GM23338 (cell line): ENCODE measurements at regions not wholly inside any gene's neighbourhood (a gene's known extent, or its start where the extent isn't known, plus 50 kb on each side); places are given as distances from the start of the nearest gene placed in this dataset.

Experiments
- ATAC-seq: fragments of 200-7000 bp; cut with Tn5 transposase; 3 replicates; pipeline ENCODE4 v1.9.1; 2020
- DNase-seq: peaks from one replicate; pipeline ENCODE4 v3.0.0-alpha.2; 2015; ENCODE audit warnings: low spot score
- H2AFZ ChIP-seq: fragments of 200-600 bp; sonication (generic); 2 replicates; pipeline ENCODE4 v1.8.0; 2016; ENCODE audit warnings: antibody characterized with exemption, mild to moderate bottlenecking, moderate library complexity
- H3F3A ChIP-seq: fragments of 200-600 bp; sonication (generic); replicated peaks from 2 replicates; pipeline ENCODE4 v1.8.0; 2017; ENCODE audit warnings: antibody characterized with exemption, mixed run types, low read depth
- H3K27ac ChIP-seq: fragments of 200-600 bp; sonication (generic); 2 replicates; pipeline ENCODE4 v1.6.1; 2016; ENCODE audit warnings: low read depth
- H3K27me3 ChIP-seq: fragments of 200-600 bp; sonication (generic); 2 replicates; pipeline ENCODE4 v1.8.0; 2016; ENCODE audit warnings: mild to moderate bottlenecking, mixed run types, moderate library complexity; ENCODE audit not compliant: insufficient read depth
- H3K36me3 ChIP-seq: fragments of 200-600 bp; sonication (generic); 2 replicates; pipeline ENCODE4 v1.8.0; 2016; ENCODE audit warnings: mild to moderate bottlenecking; ENCODE audit not compliant: insufficient read depth
- H3K4me1 ChIP-seq: fragments of 200-600 bp; sonication (generic); 2 replicates; pipeline ENCODE4 v1.8.0; 2016; ENCODE audit warnings: mild to moderate bottlenecking, moderate library complexity; ENCODE audit not compliant: insufficient read depth
- H3K4me2 ChIP-seq: fragments of 200-600 bp; sonication (generic); 2 replicates; pipeline ENCODE4 v1.7.1; 2017; ENCODE audit warnings: mixed run types
- H3K4me3 ChIP-seq: fragments of 200-600 bp; sonication (generic); 2 replicates; pipeline ENCODE4 v1.6.1; 2016; ENCODE audit warnings: mixed run types
- H3K79me2 ChIP-seq: fragments of 200-600 bp; sonication (generic); replicated peaks from 2 replicates; pipeline ENCODE4 v1.8.0; 2017; ENCODE audit warnings: mild to moderate bottlenecking; ENCODE audit not compliant: insufficient read depth
- H3K9me2 ChIP-seq: fragments of 200-600 bp; sonication (generic); 2 replicates; pipeline ENCODE4 v1.8.0; 2017; ENCODE audit not compliant: insufficient read depth
- H4K20me1 ChIP-seq: fragments of 200-600 bp; sonication (generic); replicated peaks from 2 replicates; pipeline ENCODE4 v1.8.0; 2017; ENCODE audit warnings: mild to moderate bottlenecking; ENCODE audit not compliant: insufficient read depth
- H3K27ac Mint-ChIP-seq: 2 replicates; pipeline ENCODE4 v1.8.0; 2020; ENCODE audit warnings: inconsistent platforms, mild to moderate bottlenecking, moderate library complexity, mixed read lengths
- H3K27me3 Mint-ChIP-seq: 3 replicates; pipeline ENCODE4 v1.8.0; 2022; ENCODE audit warnings: low read depth, mild to moderate bottlenecking, moderate library complexity, mixed read lengths, inconsistent platforms; ENCODE audit not compliant: insufficient read depth, poor library complexity
- H3K36me3 Mint-ChIP-seq: 3 replicates; pipeline ENCODE4 v1.8.0; 2021; ENCODE audit warnings: low read depth, mild to moderate bottlenecking, inconsistent platforms, moderate library complexity, mixed read lengths
- H3K4me1 Mint-ChIP-seq: 3 replicates; pipeline ENCODE4 v1.8.0; 2020; ENCODE audit warnings: mild to moderate bottlenecking, inconsistent platforms, mixed read lengths
- H3K4me3 Mint-ChIP-seq: 3 replicates; pipeline ENCODE4 v1.8.0; 2021; ENCODE audit warnings: moderate library complexity, mild to moderate bottlenecking, inconsistent platforms, mixed read lengths
- H3K9me3 Mint-ChIP-seq: 3 replicates; pipeline ENCODE4 v1.8.0; 2020; ENCODE audit warnings: moderate library complexity, mild to moderate bottlenecking, inconsistent platforms, mixed read lengths
- EZH2 ChIP-seq: fragments of 200-600 bp; sonication (generic); IDR thresholded peaks from one replicate; pipeline ENCODE4 v1.8.0; 2017; ENCODE audit warnings: antibody characterized with exemption, mild to moderate bottlenecking, low read depth; ENCODE audit not compliant: unreplicated experiment
- EZH2phosphoT487 ChIP-seq: fragments of 200-600 bp; sonication (generic); IDR thresholded peaks from one replicate; pipeline ENCODE4 v1.8.1; 2018; ENCODE audit warnings: antibody characterized with exemption; ENCODE audit not compliant: unreplicated experiment
- JUNB ChIP-seq: IDR thresholded peaks from one replicate; pipeline ENCODE4 v1.6.1; 2016; ENCODE audit warnings: antibody characterized with exemption; ENCODE audit not compliant: unreplicated experiment
- NANOG ChIP-seq: IDR thresholded peaks from 2 replicates; pipeline ENCODE4 v1.6.1; 2016; ENCODE audit warnings: antibody characterized with exemption, borderline replicate concordance
- POLR2AphosphoS5 ChIP-seq: IDR thresholded peaks from 2 replicates; pipeline ENCODE4 v1.6.1; 2016; ENCODE audit warnings: antibody characterized with exemption, low read depth
- ZNF331 ChIP-seq: fragments of 250-450 bp; sonication (Bioruptor Pico); IDR thresholded peaks from 2 replicates; pipeline ENCODE4 v1.5.0; 2020; ENCODE audit warnings: low read depth, mild to moderate bottlenecking, moderate library complexity
- TF ChIP-seq, protein P1 (sequence below), 2 experiments: fragments of 200-600 bp in 1 of 2; sonication (generic) in 1 of 2; conservative IDR thresholded peaks; 2 replicates each; pipeline versions ENCODE4 v1.5.1 to v1.6.1; 2016 to 2017; ENCODE audit warnings: antibody characterized with exemption in 2 of 2, low read depth in 2 of 2, mild to moderate bottlenecking in 2 of 2, moderate library complexity in 1 of 2
- TF ChIP-seq, protein P2 (sequence below): IDR thresholded peaks from 2 replicates; pipeline ENCODE4 v1.6.1; 2016; ENCODE audit warnings: antibody characterized with exemption
- TF ChIP-seq, protein P3 (sequence below): fragments of 250-450 bp; sonication (Bioruptor Pico); IDR thresholded peaks from 2 replicates; pipeline ENCODE4 v1.5.0; 2020; ENCODE audit warnings: mild to moderate bottlenecking, moderate library complexity

DNA sequence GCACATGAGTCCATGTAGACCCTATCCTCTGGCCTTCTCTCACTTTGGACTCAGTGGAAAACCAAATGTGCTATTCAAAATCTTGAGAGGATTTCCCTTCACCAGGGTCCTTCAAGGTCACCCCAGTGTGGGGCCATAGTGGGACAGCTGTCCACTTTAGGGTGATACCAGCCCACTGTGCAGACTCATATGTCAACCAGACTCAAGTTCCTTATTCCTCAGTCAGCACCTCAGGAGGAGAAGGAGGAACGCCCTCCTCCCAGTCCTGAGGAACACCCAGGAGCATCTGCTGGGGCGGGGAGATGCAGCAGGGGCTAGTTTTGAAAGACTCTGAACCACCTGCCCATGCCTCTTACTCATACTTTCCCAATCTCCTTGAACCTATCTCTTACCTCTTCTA lies 340.9 kb downstream of the MATN1 start (continued):
- TF ChIP-seq, protein P1, sequence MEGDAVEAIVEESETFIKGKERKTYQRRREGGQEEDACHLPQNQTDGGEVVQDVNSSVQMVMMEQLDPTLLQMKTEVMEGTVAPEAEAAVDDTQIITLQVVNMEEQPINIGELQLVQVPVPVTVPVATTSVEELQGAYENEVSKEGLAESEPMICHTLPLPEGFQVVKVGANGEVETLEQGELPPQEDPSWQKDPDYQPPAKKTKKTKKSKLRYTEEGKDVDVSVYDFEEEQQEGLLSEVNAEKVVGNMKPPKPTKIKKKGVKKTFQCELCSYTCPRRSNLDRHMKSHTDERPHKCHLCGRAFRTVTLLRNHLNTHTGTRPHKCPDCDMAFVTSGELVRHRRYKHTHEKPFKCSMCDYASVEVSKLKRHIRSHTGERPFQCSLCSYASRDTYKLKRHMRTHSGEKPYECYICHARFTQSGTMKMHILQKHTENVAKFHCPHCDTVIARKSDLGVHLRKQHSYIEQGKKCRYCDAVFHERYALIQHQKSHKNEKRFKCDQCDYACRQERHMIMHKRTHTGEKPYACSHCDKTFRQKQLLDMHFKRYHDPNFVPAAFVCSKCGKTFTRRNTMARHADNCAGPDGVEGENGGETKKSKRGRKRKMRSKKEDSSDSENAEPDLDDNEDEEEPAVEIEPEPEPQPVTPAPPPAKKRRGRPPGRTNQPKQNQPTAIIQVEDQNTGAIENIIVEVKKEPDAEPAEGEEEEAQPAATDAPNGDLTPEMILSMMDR (conservative IDR thresholded peaks at IDR 0.05; ENCODE audit: low read depth in 2 of 2) = no peak

DNA sequence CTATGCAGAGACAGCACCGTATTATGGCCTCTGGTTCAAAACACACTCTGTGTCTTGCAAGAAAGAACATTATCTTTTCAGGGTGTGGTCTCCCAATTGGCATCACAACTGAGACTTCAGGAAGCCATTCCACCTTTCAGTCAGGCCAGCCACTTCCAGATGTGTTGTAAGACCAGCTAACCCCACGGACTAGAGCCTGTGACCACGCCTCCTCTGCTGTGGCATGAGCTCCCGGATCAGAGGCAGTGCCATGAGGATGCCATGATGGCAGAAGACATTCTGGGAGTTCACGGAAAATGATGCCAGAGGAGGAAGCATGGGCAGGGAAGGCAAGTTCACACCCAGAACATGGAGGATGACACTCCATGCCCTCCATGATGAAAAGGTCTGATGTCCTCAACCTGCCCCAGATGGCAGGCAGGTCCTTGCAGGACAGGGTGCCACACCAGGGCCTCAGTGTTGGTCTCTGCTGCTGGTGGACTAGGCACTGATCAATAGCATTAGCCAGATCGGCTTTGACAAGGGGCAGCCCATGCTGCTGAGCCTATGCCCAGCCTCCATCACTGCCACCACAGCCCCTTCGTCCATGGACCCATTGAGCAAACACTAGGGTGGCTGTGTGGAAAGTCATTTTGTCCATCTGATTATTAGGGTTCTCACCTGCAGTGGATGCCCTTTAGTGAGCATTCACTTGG lies 341.6 kb downstream of the MATN1 start:
- H3F3A ChIP-seq = no peaks in the 10 kb centered on the region
- H3K27ac ChIP-seq = no peak overlapping the region
- ATAC-seq (no peak), DNase-seq (no peak)
- H3K9me2 ChIP-seq = no peaks in the 10 kb centered on the region
- Mint-ChIP-seq H3K36me3 (no peaks in the 10 kb centered on the region), H3K4me3 (no peak overlapping the region), H3K27ac (no peak overlapping the region), H3K27me3 (peaks cover 7% of the 10 kb centered on the region), H3K9me3 (no peaks in the 10 kb centered on the region), H3K4me1 (peaks cover 3% of the 10 kb centered on the region; the same call in 2 of the 3 replicates)
- no peaks in the 10 kb centered on the region for H3K27me3 ChIP-seq
- no peaks in the 10 kb centered on the region for H3K36me3 ChIP-seq
- no peak overlapping the region for H3K4me3 ChIP-seq
- H3K79me2 ChIP-seq = no peaks in the 10 kb centered on the region
- H4K20me1 ChIP-seq = no peaks in the 10 kb centered on the region
- H2AFZ ChIP-seq = no peak overlapping the region
- no peak overlapping the region for H3K4me2 ChIP-seq
- no peaks in the 10 kb centered on the region for H3K4me1 ChIP-seq
- TF ChIP-seq EZH2 (no peak), NANOG (no peak), JUNB (no peak), ZNF331 (CRISPR knock-in tag) (no peak), EZH2phosphoT487 (no peak), POLR2AphosphoS5 (no peak)
- TF ChIP-seq, protein P2, sequence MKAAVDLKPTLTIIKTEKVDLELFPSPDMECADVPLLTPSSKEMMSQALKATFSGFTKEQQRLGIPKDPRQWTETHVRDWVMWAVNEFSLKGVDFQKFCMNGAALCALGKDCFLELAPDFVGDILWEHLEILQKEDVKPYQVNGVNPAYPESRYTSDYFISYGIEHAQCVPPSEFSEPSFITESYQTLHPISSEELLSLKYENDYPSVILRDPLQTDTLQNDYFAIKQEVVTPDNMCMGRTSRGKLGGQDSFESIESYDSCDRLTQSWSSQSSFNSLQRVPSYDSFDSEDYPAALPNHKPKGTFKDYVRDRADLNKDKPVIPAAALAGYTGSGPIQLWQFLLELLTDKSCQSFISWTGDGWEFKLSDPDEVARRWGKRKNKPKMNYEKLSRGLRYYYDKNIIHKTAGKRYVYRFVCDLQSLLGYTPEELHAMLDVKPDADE = no peak
- TF ChIP-seq, protein P3, sequence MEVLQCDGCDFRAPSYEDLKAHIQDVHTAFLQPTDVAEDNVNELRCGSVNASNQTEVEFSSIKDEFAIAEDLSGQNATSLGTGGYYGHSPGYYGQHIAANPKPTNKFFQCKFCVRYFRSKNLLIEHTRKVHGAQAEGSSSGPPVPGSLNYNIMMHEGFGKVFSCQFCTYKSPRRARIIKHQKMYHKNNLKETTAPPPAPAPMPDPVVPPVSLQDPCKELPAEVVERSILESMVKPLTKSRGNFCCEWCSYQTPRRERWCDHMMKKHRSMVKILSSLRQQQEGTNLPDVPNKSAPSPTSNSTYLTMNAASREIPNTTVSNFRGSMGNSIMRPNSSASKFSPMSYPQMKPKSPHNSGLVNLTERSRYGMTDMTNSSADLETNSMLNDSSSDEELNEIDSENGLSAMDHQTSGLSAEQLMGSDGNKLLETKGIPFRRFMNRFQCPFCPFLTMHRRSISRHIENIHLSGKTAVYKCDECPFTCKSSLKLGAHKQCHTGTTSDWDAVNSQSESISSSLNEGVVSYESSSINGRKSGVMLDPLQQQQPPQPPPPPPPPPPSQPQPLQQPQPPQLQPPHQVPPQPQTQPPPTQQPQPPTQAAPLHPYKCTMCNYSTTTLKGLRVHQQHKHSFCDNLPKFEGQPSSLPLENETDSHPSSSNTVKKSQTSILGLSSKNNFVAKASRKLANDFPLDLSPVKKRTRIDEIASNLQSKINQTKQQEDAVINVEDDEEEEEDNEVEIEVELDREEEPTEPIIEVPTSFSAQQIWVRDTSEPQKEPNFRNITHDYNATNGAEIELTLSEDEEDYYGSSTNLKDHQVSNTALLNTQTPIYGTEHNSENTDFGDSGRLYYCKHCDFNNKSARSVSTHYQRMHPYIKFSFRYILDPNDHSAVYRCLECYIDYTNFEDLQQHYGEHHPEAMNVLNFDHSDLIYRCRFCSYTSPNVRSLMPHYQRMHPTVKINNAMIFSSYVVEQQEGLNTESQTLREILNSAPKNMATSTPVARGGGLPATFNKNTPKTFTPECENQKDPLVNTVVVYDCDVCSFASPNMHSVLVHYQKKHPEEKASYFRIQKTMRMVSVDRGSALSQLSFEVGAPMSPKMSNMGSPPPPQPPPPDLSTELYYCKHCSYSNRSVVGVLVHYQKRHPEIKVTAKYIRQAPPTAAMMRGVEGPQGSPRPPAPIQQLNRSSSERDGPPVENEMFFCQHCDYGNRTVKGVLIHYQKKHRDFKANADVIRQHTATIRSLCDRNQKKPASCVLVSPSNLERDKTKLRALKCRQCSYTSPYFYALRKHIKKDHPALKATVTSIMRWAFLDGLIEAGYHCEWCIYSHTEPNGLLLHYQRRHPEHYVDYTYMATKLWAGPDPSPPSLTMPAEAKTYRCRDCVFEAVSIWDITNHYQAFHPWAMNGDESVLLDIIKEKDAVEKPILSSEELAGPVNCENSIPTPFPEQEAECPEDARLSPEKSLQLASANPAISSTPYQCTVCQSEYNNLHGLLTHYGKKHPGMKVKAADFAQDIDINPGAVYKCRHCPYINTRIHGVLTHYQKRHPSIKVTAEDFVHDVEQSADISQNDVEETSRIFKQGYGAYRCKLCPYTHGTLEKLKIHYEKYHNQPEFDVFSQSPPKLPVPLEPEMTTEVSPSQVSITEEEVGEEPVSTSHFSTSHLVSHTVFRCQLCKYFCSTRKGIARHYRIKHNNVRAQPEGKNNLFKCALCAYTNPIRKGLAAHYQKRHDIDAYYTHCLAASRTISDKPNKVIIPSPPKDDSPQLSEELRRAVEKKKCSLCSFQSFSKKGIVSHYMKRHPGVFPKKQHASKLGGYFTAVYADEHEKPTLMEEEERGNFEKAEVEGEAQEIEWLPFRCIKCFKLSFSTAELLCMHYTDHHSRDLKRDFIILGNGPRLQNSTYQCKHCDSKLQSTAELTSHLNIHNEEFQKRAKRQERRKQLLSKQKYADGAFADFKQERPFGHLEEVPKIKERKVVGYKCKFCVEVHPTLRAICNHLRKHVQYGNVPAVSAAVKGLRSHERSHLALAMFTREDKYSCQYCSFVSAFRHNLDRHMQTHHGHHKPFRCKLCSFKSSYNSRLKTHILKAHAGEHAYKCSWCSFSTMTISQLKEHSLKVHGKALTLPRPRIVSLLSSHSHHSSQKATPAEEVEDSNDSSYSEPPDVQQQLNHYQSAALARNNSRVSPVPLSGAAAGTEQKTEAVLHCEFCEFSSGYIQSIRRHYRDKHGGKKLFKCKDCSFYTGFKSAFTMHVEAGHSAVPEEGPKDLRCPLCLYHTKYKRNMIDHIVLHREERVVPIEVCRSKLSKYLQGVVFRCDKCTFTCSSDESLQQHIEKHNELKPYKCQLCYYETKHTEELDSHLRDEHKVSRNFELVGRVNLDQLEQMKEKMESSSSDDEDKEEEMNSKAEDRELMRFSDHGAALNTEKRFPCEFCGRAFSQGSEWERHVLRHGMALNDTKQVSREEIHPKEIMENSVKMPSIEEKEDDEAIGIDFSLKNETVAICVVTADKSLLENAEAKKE (CRISPR knock-in tag) = no peak
- TF ChIP-seq, protein P1 (conservative IDR thresholded peaks at IDR 0.05; ENCODE audit: low read depth in 2 of 2) = no peak
